Stimulated activated naive CD8-positive, alpha-beta T cell treated with anti-CD3 and anti-CD28 coated beads, Interleukin-15, amount 100 ng/mL, for 72 hours (primary cell): ENCODE measurements at regions not wholly inside any gene's neighbourhood (a gene's known extent, or its start where the extent isn't known, plus 50 kb on each side); places are given as distances from the start of the nearest gene placed in this dataset.
"Not testable (repeated sequence)": the region's sequence is repeated elsewhere in the genome, so short reads cannot be mapped to it uniquely, and the experiment has no call there.

Experiments
- ATAC-seq: fragments of 150-1000 bp; cut with Tn5 transposase; 2 replicates; pipeline ENCODE4 v1.10.0; 2021; ENCODE audit warnings: mild to moderate bottlenecking, moderate library complexity
- DNase-seq, 2 donors: peaks; one replicate each; pipeline ENCODE4 v3.0.0; 2021 to 2022
- H3K27ac Mint-ChIP-seq, 2 donors: one replicate each; pipeline ENCODE4 v1.8.0; 2022; ENCODE audit warnings: mild to moderate bottlenecking in 2 of 2, mixed read lengths in 2 of 2, moderate library complexity in 2 of 2
- H3K27me3 Mint-ChIP-seq: one replicate; pipeline ENCODE4 v1.8.0; 2022; ENCODE audit warnings: mixed read lengths
- H3K4me1 Mint-ChIP-seq: one replicate; pipeline ENCODE4 v1.8.0; 2022; ENCODE audit warnings: mild to moderate bottlenecking, mixed read lengths
- H3K4me3 Mint-ChIP-seq, 2 donors: one replicate each; pipeline ENCODE4 v1.8.0; 2022; ENCODE audit warnings: mild to moderate bottlenecking in 2 of 2, mixed read lengths in 2 of 2, moderate library complexity in 1 of 2
- H3K9me3 Mint-ChIP-seq, 2 donors: one replicate each; pipeline ENCODE4 v1.8.0; 2022; ENCODE audit warnings: mixed read lengths in 2 of 2

DNA sequence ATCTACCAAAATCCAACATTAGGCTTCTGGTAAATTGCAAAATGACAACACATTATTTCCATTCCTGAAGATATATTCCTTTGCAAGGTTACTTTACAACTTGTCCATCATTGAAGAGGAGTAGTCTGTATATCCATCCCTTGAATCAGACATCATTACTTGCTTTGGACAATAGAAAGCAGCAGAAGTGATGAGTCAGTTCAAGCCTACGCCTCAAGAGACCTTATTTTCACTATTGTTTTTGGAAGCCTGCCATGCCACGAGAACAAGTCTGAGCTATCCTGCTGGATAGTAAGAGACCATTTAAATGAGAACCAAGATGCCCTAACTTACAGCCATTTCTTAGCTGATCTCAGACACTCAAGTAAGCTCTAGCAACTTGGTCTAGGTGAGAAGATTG, 246.0 kb upstream of the HHIP start:
- Mint-ChIP-seq H3K9me3 (no peaks in the 10 kb centered on the region), H3K27ac (no peak overlapping the region), H3K27me3 (no peaks in the 10 kb centered on the region), H3K4me1 (no peaks in the 10 kb centered on the region), H3K4me3 (no peak overlapping the region)
- DNase-seq: no peak
- no peak for ATAC-seq

DNA sequence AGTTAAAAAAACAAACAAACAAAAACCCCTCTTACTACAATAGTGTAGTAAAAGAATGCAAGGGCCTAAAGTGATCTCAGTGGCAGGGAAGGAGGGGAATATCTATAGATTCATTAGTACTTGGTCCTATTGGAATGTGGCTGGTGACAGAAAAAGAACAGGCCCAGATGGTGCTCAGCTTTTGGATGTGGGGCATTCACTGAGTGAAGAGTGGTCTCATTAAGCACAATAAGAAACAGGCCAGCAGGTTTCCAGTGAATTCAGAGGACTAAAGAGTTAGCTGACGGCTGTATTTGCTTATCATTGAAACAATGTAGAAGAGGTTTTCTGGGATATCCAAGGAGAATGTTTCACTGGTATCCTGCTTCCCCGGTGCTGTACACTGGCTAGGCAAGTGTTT, 243.8 kb upstream of the HHIP start:
- H3K9me3 Mint-ChIP-seq: no peaks in the 10 kb centered on the region
- H3K4me3 Mint-ChIP-seq: no peak overlapping the region
- no peak for ATAC-seq

DNA sequence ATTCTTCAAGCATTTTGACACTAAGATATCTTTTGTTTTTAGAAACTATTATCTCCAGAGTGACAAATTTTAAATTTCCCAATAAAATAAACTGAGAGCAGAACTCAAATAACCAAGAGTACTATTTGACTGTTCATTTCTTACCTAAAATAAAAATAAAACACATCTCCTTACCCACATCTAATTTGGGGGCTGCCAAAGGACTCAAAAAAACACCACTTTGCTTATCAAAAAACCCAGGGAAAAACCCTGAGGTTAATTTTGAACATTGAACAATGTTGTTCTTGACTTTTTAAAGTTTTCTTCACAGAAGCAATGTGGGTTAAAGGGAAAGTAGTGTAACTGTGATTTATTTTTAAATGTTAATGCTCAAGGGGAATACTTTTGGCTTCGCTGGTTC, 243.0 kb upstream of the HHIP start:
- H3K4me3 Mint-ChIP-seq: no peak overlapping the region
- DNase-seq (no peak), ATAC-seq (no peak)
- no peaks in the 10 kb centered on the region for H3K9me3 Mint-ChIP-seq
- H3K4me1 Mint-ChIP-seq: no peaks in the 10 kb centered on the region
- H3K27me3 Mint-ChIP-seq: no peaks in the 10 kb centered on the region
- no peak overlapping the region for H3K27ac Mint-ChIP-seq

More for the DNA sequence above, 243.8 kb upstream of the HHIP start:
- H3K4me1 Mint-ChIP-seq: no peaks in the 10 kb centered on the region
- no peak for DNase-seq
- H3K27me3 Mint-ChIP-seq: no peaks in the 10 kb centered on the region
- no peak overlapping the region for H3K27ac Mint-ChIP-seq

DNA sequence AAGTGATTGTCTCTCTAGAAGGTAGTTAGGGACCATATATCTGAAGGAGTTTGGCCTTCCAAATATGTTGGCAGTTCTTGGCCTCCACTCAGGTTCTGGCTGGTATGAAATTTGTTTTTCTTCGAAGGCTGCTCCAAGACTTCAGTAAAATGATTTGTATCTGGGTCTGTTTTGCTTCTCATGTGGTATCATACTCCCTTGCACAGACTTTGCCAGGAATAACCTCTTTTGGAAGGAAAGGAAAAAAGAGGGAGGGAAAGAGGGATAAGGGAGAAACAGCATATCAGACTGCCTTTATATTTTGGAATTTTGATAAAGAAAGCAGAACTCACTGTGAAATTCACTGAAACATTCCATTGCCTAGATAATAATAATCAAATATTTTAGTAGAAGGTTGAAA, 242.1 kb upstream of the HHIP start:
- DNase-seq (no peak), ATAC-seq (no peak)
- H3K27ac Mint-ChIP-seq: no peak overlapping the region
- no peaks in the 10 kb centered on the region for H3K27me3 Mint-ChIP-seq
- H3K4me3 Mint-ChIP-seq: no peak overlapping the region
- H3K9me3 Mint-ChIP-seq: no peaks in the 10 kb centered on the region
- no peaks in the 10 kb centered on the region for H3K4me1 Mint-ChIP-seq

DNA sequence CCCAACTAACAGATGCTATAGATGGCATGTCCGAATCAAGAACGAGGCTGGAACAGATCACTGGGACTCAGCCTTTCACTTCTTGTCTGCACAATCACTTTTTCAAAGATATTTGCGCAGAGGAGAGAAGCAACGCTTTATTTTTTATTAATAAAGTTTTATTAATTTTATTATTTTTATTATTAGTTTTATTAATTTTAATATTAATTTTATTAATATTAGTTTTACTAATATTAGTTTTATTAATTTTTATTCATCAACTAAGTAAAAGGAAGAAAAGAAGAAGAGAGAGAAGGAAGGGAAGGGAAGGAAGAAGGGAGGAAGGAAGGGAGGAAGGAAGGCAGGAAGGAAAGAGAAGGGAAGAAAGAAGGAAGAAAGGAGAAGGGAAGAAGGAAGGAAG, 236.4 kb upstream of the HHIP start:
- no peaks in the 10 kb centered on the region for H3K9me3 Mint-ChIP-seq
- no peak for ATAC-seq
- no peak overlapping the region for H3K4me3 Mint-ChIP-seq
- H3K4me1 Mint-ChIP-seq: no peaks in the 10 kb centered on the region
- DNase-seq: no peak
- H3K27me3 Mint-ChIP-seq: no peaks in the 10 kb centered on the region
- H3K27ac Mint-ChIP-seq: no peak overlapping the region

DNA sequence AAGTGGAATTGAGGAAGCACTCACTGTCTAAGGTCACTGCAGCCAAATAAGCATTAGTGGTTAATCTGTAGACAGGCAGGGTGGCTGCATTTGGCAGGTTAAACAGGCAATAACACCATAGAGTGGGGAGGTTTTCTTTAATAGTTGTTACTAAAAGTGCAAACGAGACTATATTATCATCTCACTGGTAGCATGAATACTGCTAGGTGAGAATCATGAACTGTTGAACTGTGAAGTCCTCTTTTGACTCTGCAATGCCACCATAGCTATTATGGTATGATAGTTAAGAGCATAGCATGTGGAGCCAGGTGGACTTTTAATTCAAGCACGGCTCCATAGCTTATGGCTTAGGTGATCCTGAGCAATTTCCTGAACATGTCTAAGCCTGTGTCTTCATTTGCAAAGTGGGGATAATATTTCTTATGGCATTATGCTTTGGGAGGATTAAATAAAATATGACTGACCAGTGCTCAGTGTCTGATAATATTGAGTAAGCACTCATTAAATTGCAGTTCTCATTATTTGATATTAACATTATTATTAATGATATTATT, 235.6 kb upstream of the HHIP start:
- H3K4me1 Mint-ChIP-seq: no peaks in the 10 kb centered on the region
- no peaks in the 10 kb centered on the region for H3K27me3 Mint-ChIP-seq
- H3K27ac Mint-ChIP-seq: peak overlapping the region in 1 of 2 donors; percentile 29
- no peaks in the 10 kb centered on the region for H3K9me3 Mint-ChIP-seq
- no peak for ATAC-seq
- H3K4me3 Mint-ChIP-seq: no peak overlapping the region
- no peak for DNase-seq

DNA sequence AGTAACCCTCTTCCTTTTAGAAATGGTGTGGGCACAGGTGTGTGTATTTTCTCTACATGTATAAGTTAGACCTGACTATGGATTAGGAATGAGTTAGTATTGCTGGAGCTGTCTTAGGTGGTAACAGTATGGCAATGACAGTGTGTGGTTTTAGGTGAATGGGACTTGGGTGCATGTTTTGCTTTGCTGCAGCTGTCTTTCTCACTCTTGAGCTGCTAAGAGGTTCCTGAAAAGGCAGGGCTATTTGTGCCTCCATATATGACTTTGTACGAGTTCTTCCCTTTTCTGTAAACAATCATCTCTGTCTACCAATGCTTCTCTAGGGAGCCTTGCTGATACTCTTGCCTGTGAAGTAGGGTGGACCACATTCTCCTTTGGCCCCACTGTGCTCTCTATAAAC, 234.8 kb upstream of the HHIP start:
- H3K27ac Mint-ChIP-seq: no peak overlapping the region
- DNase-seq (no peak), ATAC-seq (peak; percentile 28)
- H3K27me3 Mint-ChIP-seq: no peaks in the 10 kb centered on the region
- no peaks in the 10 kb centered on the region for H3K4me1 Mint-ChIP-seq
- no peak overlapping the region for H3K4me3 Mint-ChIP-seq
- H3K9me3 Mint-ChIP-seq: no peaks in the 10 kb centered on the region

DNA sequence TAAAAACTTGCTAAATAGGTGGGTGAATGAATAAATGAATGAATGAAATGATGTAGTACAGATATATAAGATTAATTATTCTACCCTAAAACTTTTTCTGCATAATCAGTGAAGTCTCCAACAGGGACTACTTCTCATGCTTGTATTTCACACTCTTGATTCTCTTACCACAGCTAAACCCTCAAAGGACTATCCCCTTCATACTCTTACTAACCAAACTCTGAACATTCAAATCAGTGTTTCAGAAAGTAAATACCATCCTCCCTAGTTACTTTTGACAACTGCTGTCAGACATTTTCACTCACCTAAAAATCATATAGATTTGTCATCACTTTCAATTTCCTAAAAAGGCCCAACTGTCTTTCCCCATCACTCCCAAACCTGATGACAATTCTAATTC, 234.3 kb upstream of the HHIP start:
- ATAC-seq (peak; percentile 42), DNase-seq (no peak)
- H3K27ac Mint-ChIP-seq: no peak overlapping the region
- no peaks in the 10 kb centered on the region for H3K9me3 Mint-ChIP-seq
- no peaks in the 10 kb centered on the region for H3K4me1 Mint-ChIP-seq
- H3K4me3 Mint-ChIP-seq: no peak overlapping the region
- no peaks in the 10 kb centered on the region for H3K27me3 Mint-ChIP-seq

DNA sequence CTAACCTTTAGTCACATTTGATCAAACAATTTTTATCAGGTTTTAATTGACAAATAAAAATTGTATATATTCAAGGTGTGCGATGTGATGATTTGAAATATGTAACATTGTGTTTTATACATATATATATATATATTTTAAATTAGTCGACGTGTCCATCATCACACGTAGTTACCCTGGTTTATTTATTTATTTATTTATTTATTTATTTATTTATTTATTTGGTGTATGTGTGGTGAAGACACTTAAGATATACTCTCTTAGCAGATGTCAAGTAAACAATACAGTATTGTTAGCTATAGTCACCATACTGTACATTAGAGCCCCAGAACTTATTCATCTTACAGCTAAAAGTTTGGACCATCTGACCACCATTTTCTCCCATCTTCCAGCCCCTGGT, 224.9 kb upstream of the HHIP start:
- no peaks in the 10 kb centered on the region for H3K9me3 Mint-ChIP-seq
- H3K27ac Mint-ChIP-seq: no peak overlapping the region
- no peak overlapping the region for H3K4me3 Mint-ChIP-seq
- DNase-seq (no peak), ATAC-seq (no peak)
- no peaks in the 10 kb centered on the region for H3K4me1 Mint-ChIP-seq
- H3K27me3 Mint-ChIP-seq: no peaks in the 10 kb centered on the region

DNA sequence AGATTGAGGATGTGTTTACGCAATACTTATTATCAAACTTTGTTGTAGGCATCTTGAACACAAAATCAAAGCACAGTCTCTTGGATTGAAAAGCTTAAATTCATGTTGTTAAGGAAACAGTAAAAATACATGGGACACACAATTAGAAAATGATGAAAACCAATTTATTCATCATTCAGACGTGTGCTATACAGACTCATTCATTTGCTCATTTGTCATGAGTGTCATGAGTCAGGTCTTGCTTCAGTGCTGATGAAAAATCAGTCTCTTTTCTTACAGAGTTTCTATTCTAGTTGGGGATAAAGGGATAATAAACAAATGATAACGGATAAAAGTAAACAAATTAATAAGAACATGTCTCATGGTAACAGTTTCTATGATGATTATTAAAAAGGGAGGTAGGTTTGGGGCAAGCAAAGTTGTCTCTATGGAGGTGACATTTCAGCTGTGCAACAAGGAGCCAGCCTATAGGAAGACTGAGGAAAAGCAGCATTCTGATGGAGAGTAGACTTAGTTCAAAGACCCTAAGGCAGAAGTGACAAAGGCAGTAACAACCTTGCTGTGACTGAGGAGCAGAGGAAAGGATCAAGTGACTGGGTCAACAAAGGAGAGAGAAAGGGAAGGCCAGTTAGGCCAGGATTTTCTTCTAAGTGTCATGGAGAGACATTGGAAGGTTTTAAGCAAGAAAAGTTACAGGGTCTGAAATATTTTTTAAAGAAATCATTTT, 224.0 kb upstream of the HHIP start:
- DNase-seq (no peak), ATAC-seq (no peak)
- Mint-ChIP-seq H3K27me3 (no peaks in the 10 kb centered on the region), H3K4me1 (no peaks in the 10 kb centered on the region), H3K4me3 (no peak overlapping the region), H3K9me3 (no peaks in the 10 kb centered on the region), H3K27ac (peak overlapping the region in 1 of 2 donors; percentile 37)

DNA sequence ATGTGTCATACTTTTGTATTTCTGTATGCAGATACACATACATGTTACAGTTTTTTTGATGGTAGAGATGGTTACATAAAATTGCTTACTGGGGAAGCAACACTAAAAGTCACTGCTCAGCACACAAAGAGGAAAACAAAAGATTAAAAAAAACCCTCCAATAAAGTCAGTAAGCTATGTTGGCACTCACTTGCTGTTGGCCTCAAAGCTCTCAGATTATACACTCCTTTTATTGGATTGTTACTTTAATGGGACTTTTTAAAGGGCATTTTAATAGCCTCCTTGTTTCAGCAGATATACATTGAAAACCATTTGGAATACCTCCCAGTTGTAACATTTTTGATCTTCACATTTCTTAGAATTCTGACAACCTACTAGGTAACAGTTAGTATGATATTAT, 222.0 kb upstream of the HHIP start:
- no peak overlapping the region for H3K4me3 Mint-ChIP-seq
- H3K27ac Mint-ChIP-seq: no peak overlapping the region
- no peaks in the 10 kb centered on the region for H3K9me3 Mint-ChIP-seq
- no peaks in the 10 kb centered on the region for H3K27me3 Mint-ChIP-seq
- no peaks in the 10 kb centered on the region for H3K4me1 Mint-ChIP-seq
- no peak for DNase-seq
- ATAC-seq: no peak

DNA sequence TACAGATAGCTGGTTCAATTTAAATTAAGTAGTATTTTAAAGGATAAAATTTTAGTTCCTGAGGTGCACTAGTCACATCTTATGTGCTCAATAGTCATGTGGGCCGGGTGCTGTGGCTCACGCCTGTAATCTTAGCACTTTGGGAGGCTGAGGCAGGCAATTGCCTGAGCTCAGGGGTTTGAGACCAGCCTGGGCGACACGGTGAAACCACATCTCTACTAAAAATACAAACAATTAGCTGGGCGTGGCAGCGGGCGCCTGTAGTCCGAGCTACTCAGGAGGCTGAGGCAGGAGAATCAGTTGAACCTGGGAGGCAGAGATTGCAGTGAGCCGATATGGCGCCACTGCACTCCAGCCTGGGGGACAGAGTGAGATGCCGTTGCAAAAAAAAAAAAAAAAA, 219.9 kb upstream of the HHIP start:
- not testable (repeated sequence) for H3K27ac Mint-ChIP-seq, H3K9me3 Mint-ChIP-seq, DNase-seq, H3K4me3 Mint-ChIP-seq, H3K4me1 Mint-ChIP-seq, ATAC-seq, H3K27me3 Mint-ChIP-seq

DNA sequence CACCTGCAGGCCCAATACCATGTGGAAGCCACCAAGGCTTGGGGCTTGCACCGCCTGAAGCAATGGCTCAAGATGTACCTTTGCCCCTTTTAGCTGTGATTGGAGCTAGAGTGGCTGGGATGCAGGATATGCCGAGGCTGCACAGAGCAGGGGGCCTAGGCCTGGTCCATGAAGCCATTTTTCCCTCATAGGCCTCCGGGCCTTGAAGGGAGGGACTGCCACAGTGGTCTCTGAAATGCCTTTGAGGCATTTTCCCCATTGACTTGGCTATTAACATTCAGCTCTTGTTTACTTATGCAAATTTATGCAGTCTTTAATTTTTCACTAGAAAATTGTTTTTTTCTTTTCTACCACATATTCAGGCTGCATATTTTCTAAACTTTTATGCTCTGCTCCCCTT, 203.2 kb upstream of the HHIP start:
- Mint-ChIP-seq H3K4me1 (no peaks in the 10 kb centered on the region), H3K9me3 (no peaks in the 10 kb centered on the region), H3K27ac (no peak overlapping the region), H3K4me3 (no peak overlapping the region), H3K27me3 (no peaks in the 10 kb centered on the region)
- DNase-seq: no peak
- ATAC-seq: no peak

DNA sequence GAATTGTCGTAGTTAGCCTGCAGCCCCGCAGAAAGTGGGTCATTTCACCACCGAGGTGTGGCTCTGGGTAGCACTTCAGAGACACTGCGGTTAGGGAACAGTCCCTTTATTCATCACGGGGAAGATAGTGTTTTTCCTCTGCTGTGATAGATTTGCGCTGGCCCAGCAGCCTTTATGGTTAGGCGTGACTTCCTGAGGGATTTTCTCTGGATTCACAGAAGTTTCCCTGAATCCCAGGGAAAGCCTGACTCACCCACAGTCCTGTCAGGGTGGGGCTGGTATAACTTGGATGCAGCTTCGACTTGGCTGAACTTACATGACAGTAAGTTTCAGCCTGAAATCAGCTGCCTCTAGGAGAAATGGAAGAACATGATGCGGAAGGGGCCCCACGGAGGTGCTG, 196.3 kb upstream of the HHIP start:
- no peak overlapping the region for H3K27ac Mint-ChIP-seq
- DNase-seq (no peak), ATAC-seq (no peak)
- no peaks in the 10 kb centered on the region for H3K4me1 Mint-ChIP-seq
- H3K27me3 Mint-ChIP-seq: no peaks in the 10 kb centered on the region
- H3K4me3 Mint-ChIP-seq: no peak overlapping the region
- no peaks in the 10 kb centered on the region for H3K9me3 Mint-ChIP-seq

DNA sequence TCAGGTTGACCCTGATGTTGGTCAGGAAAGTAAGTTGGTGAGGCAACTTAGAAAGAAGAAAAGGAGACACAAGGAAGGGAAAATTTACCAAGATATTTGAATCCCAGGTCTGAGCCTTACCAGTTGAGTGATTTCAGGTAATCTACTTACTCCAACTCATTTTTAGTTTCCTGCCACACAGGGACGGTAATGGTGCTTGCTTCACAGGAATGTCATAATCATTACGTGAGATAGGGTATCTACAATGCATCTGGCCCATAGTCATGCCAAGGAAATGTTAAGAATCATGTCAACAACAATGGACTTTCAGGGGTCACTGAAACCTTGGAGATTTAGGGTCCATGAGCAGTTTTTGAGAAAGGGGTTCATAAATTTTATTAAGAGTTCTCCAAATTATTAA, 195.4 kb upstream of the HHIP start:
- no peaks in the 10 kb centered on the region for H3K4me1 Mint-ChIP-seq
- no peak overlapping the region for H3K27ac Mint-ChIP-seq
- DNase-seq (no peak), ATAC-seq (no peak)
- no peaks in the 10 kb centered on the region for H3K9me3 Mint-ChIP-seq
- no peaks in the 10 kb centered on the region for H3K27me3 Mint-ChIP-seq
- no peak overlapping the region for H3K4me3 Mint-ChIP-seq

DNA sequence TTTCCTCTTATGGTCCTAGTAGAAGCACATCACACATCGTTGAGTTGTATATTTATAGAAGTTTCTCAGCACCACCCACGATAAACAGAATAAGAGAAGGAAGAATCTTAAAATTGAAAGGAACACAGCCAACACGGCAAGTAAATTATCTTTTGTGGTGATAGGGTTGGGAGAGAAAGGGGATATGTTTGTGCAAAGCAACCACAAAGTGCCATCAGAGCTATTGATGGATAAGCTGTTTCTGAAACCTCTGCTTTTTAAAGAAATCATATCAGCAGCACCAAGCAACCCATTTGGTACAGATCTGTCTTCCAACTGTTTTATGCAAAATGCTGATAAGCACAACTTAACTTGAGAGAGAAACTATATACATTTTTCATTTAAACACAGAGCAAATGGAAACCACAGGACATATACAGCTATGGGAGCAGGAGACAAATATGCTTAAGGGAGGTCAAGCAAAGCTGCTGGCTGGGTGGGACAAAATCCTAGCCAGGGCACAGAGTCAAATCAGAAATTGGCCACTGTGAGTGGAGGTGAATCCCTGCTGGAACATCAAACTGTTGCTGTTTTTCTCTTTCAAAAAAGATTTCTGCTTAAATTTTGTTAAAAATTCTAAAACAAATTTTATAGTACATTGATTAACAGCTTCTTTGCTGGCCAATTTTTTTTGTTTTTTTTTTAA, 194.0 kb upstream of the HHIP start:
- Mint-ChIP-seq H3K4me3 (no peak overlapping the region), H3K9me3 (no peaks in the 10 kb centered on the region), H3K27me3 (no peaks in the 10 kb centered on the region), H3K4me1 (no peaks in the 10 kb centered on the region), H3K27ac (no peak overlapping the region)
- DNase-seq (no peak), ATAC-seq (no peak)

DNA sequence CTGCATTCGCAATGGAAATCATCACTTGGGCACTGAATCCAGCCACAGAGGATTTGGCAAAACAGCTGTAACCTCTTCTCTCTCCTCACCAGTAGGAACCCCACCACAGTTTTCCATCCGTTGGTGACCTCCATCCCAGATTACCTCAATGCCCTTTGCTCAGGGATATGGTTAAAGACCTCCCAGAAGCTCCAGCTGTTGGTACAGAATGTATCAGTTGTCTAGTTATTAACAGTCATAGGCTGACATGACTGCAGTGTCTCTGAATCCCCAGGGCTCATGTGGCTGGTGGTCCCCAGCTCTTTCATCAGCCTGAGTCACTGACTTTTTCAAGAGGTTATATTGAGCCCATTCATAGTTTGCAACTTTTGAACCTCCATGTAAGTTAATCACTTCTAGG, 189.8 kb upstream of the HHIP start:
- ATAC-seq (no peak), DNase-seq (no peak)
- peak overlapping the region in 1 of 2 donors; percentile 16 for H3K27ac Mint-ChIP-seq
- peaks cover 17% of the 10 kb centered on the region for H3K27me3 Mint-ChIP-seq
- H3K4me3 Mint-ChIP-seq: no peak overlapping the region
- no peaks in the 10 kb centered on the region for H3K4me1 Mint-ChIP-seq
- no peaks in the 10 kb centered on the region for H3K9me3 Mint-ChIP-seq
